CD4-positive, alpha-beta T cell (primary cell): ENCODE measurements at regions not wholly inside any gene's neighbourhood (a gene's known extent, or its start where the extent isn't known, plus 50 kb on each side); places are given as distances from the start of the nearest gene placed in this dataset.

Experiments
- ATAC-seq: fragments of 200-7000 bp; cut with Tn5 transposase; one replicate; pipeline ENCODE4 v1.10.0; 2022; ENCODE audit warnings: mild to moderate bottlenecking; ENCODE audit not compliant: poor library complexity
- CTCF ChIA-PET: fragments of 350-600 bp; sonication (Branson Sonifier 250); formaldehyde crosslinking; loops from one replicate; lab custom pipeline; 2021; ENCODE audit warnings: antibody characterized with exemption, inconsistent platforms; lab: Charles Lee
- POLR2A ChIA-PET: fragments of 350-600 bp; sonication (Branson Sonifier 250); formaldehyde crosslinking; loops from one replicate; lab custom pipeline; 2021; ENCODE audit warnings: antibody characterized with exemption, inconsistent platforms; lab: Charles Lee
- DNase-seq, 14 experiments: peaks; one replicate each; pipeline ENCODE4 v3.0.0-alpha.2; 2013 to 2020; ENCODE audit warnings: mixed read lengths in 2 of 14
- H3K27ac ChIP-seq, 2 donors: one replicate each; pipeline versions ENCODE4 v1.5.1 to v1.7.0; 2013; ENCODE audit warnings: low read length in 2 of 2, low read depth in 1 of 2, mild to moderate bottlenecking in 1 of 2
- H3K27me3 ChIP-seq, 2 experiments: 1 replicate in 1 of 2; 2 replicates in 1 of 2; pipeline versions ENCODE4 v1.6.1 to v1.7.0; 2013; ENCODE audit warnings: low read length in 2 of 2, control low read depth in 1 of 2, mild to moderate bottlenecking in 1 of 2, moderate library complexity in 1 of 2; ENCODE audit not compliant: insufficient read depth in 2 of 2, control insufficient read depth in 1 of 2
- H3K36me3 ChIP-seq: one replicate; pipeline ENCODE4 v1.6.1; 2013; ENCODE audit warnings: low read length, control low read depth; ENCODE audit not compliant: insufficient read depth
- H3K4me1 ChIP-seq: one replicate; pipeline ENCODE4 v1.6.1; 2013; ENCODE audit warnings: low read length, control low read depth; ENCODE audit not compliant: insufficient read depth
- H3K4me3 ChIP-seq: one replicate; pipeline ENCODE4 v1.5.1; 2013; ENCODE audit warnings: mild to moderate bottlenecking, low read length, moderate library complexity
- H3K9me3 ChIP-seq, 2 experiments: 1 replicate in 1 of 2; 2 replicates in 1 of 2; pipeline versions ENCODE4 v1.6.1 to v1.7.0; 2013; ENCODE audit warnings: low read length in 2 of 2, mild to moderate bottlenecking in 2 of 2, control low read depth in 1 of 2, moderate library complexity in 1 of 2; ENCODE audit not compliant: control insufficient read depth in 1 of 2, insufficient read depth in 1 of 2
- H3K27ac Mint-ChIP-seq: one replicate; pipeline ENCODE4 v1.8.0; 2020; ENCODE audit warnings: mixed read lengths
- H3K27me3 Mint-ChIP-seq: one replicate; pipeline ENCODE4 v1.8.0; 2021; ENCODE audit warnings: mixed read lengths
- H3K36me3 Mint-ChIP-seq: one replicate; pipeline ENCODE4 v1.8.0; 2021; ENCODE audit warnings: low read depth, mixed read lengths
- H3K4me1 Mint-ChIP-seq: one replicate; pipeline ENCODE4 v1.8.0; 2021; ENCODE audit warnings: low read depth, mixed read lengths
- H3K4me3 Mint-ChIP-seq: one replicate; pipeline ENCODE4 v1.8.0; 2020; ENCODE audit warnings: mild to moderate bottlenecking, mixed read lengths
- H3K9me3 Mint-ChIP-seq: one replicate; pipeline ENCODE4 v1.8.0; 2020; ENCODE audit warnings: mixed read lengths
- CTCF ChIP-seq: fragments of 200-600 bp; IDR thresholded peaks from one replicate; pipeline ENCODE4 v1.8.0; 2022; ENCODE audit warnings: antibody characterized with exemption, mild to moderate bottlenecking
- intact Hi-C, 2 experiments: fragments of 100-400 bp; cut with DNase I in 1 of 2; cut with micrococcal nuclease in 1 of 2; formaldehyde crosslinking; loops; one replicate each; pipeline versions ENCODE4 v1.15.1 to v1.9.0; 2023 to 2025; cut with DNase I, micrococcal nuclease

- H3K9me3 ChIP-seq = no peaks in the 10 kb centered on the region
- no peak overlapping the region for H3K4me3 ChIP-seq
- TF ChIP-seq CTCF = no peak
- H3K27me3 ChIP-seq = no peaks in the 10 kb centered on the region
- H3K4me1 ChIP-seq = no peaks in the 10 kb centered on the region
- no peaks in the 10 kb centered on the region for H3K4me1 Mint-ChIP-seq
- ChIA-PET POLR2A (no interaction called here), CTCF (no interaction called here)
- no peak for ATAC-seq
- H3K4me3 Mint-ChIP-seq = no peak overlapping the region
- no peaks in the 10 kb centered on the region for H3K36me3 Mint-ChIP-seq
- H3K27ac ChIP-seq = no peak overlapping the region
- peaks cover 2% of the 10 kb centered on the region for H3K9me3 Mint-ChIP-seq
- intact Hi-C loops = no loop called here
- H3K27me3 Mint-ChIP-seq = no peaks in the 10 kb centered on the region
- no peaks in the 10 kb centered on the region for H3K36me3 ChIP-seq
- H3K27ac Mint-ChIP-seq = no peak overlapping the region
- DNase-seq = no peak
These were observed 569.3 kb upstream of the NEGR1 start for GRCh38 chr1:72851597-72851996.

GRCh38 chr1:72848997-72849396 is 566.7 kb upstream of the NEGR1 start:
- H3K36me3 ChIP-seq = no peaks in the 10 kb centered on the region
- Mint-ChIP-seq H3K4me1 (no peaks in the 10 kb centered on the region), H3K36me3 (no peaks in the 10 kb centered on the region), H3K27me3 (no peaks in the 10 kb centered on the region), H3K9me3 (peaks cover 8% of the 10 kb centered on the region), H3K4me3 (no peak overlapping the region), H3K27ac (no peak overlapping the region)
- H3K4me3 ChIP-seq = no peak overlapping the region
- DNase-seq (no peak), ATAC-seq (no peak)
- H3K27ac ChIP-seq = no peak overlapping the region
- intact Hi-C loops = no loop called here
- POLR2A ChIA-PET = no interaction called here
- no peaks in the 10 kb centered on the region for H3K9me3 ChIP-seq
- TF ChIP-seq CTCF = no peak
- no peaks in the 10 kb centered on the region for H3K27me3 ChIP-seq
- H3K4me1 ChIP-seq = no peaks in the 10 kb centered on the region
- CTCF ChIA-PET = no interaction called here

- Mint-ChIP-seq H3K27ac (no peak overlapping the region), H3K36me3 (no peaks in the 10 kb centered on the region), H3K4me3 (no peak overlapping the region), H3K9me3 (peaks cover 8% of the 10 kb centered on the region), H3K4me1 (no peaks in the 10 kb centered on the region), H3K27me3 (no peaks in the 10 kb centered on the region)
- H3K4me3 ChIP-seq = no peak overlapping the region
- no peak for TF ChIP-seq CTCF
- intact Hi-C loops = no loop called here
- H3K36me3 ChIP-seq = no peaks in the 10 kb centered on the region
- H3K27ac ChIP-seq = no peak overlapping the region
- DNase-seq (no peak), ATAC-seq (no peak)
- CTCF ChIA-PET = no interaction called here
- H3K27me3 ChIP-seq = no peaks in the 10 kb centered on the region
- POLR2A ChIA-PET = no interaction called here
- H3K9me3 ChIP-seq = no peaks in the 10 kb centered on the region
- H3K4me1 ChIP-seq = no peaks in the 10 kb centered on the region
These were observed 565.3 kb upstream of the NEGR1 start for GRCh38 chr1:72847651-72848050.
